H1 (cell line): ENCODE measurements at regions not wholly inside any gene's neighbourhood (a gene's known extent, or its start where the extent isn't known, plus 50 kb on each side); places are given as distances from the start of the nearest gene placed in this dataset.

Experiments
- SIN3A ChIP-seq, 2 experiments: IDR thresholded peaks in 1 of 2; conservative IDR thresholded peaks in 1 of 2; 2 replicates each; pipeline ENCODE4 v1.6.1; 2011 to 2012; ENCODE audit warnings: low read length in 2 of 2, improper control_type of control experiment in 1 of 2, low read depth in 1 of 2, mild to moderate bottlenecking in 1 of 2
- TCF12 ChIP-seq: IDR thresholded peaks from 2 replicates; pipeline ENCODE4 v1.6.1; 2011; ENCODE audit warnings: low read depth, mild to moderate bottlenecking, low read length

- no peak for TF ChIP-seq SIN3A (conservative IDR thresholded peaks at IDR 0.05 in 1 of 2, IDR thresholded peaks at IDR 0.05 in 1 of 2; ENCODE audit: low read depth in 1 of 2, low read length in 2 of 2)
- no peak for TF ChIP-seq TCF12
These were observed 69.5 kb upstream of the GNAZ start (continued) for GRCh38 chr22:23000657-23001347.
